SJSA1 (cell line): ENCODE measurements at regions not wholly inside any gene's neighbourhood (a gene's known extent, or its start where the extent isn't known, plus 50 kb on each side); places are given as distances from the start of the nearest gene placed in this dataset.

Experiments
- DNase-seq, 2 experiments: peaks; one replicate each; pipeline ENCODE4 v3.0.0-alpha.2; 2015 to 2020; ENCODE audit warnings: low spot score in 2 of 2, low read depth in 1 of 2
- H3K27ac ChIP-seq: fragments of 250-450 bp; sonication (Bioruptor Pico); 2 replicates; pipeline ENCODE4 v1.5.1; 2020; ENCODE audit warnings: mild to moderate bottlenecking, moderate library complexity
- H3K27me3 ChIP-seq: fragments of 250-450 bp; sonication (Bioruptor Pico); replicated peaks from 2 replicates; pipeline ENCODE4 v1.5.1; 2020; ENCODE audit warnings: mild to moderate bottlenecking, moderate library complexity
- H3K36me3 ChIP-seq: fragments of 250-450 bp; sonication (Bioruptor Pico); 2 replicates; pipeline ENCODE4 v1.5.1; 2020; ENCODE audit warnings: mild to moderate bottlenecking
- H3K4me1 ChIP-seq: fragments of 250-450 bp; sonication (Bioruptor Pico); replicated peaks from 2 replicates; pipeline ENCODE4 v1.6.1; 2021; ENCODE audit warnings: mild to moderate bottlenecking
- H3K4me3 ChIP-seq: fragments of 250-450 bp; sonication (Bioruptor Pico); 2 replicates; pipeline ENCODE4 v1.5.1; 2020; ENCODE audit warnings: mild to moderate bottlenecking
- H3K9me3 ChIP-seq: fragments of 250-450 bp; sonication (Bioruptor Pico); replicated peaks from 2 replicates; pipeline ENCODE4 v1.5.1; 2020; ENCODE audit warnings: mild to moderate bottlenecking

GRCh38 chr1:106619080-106619826 lies 437.2 kb upstream of the PRMT6 start:
- no peak for DNase-seq
- H3K36me3 ChIP-seq: no peaks in the 10 kb centered on the region
- H3K4me3 ChIP-seq: no peak overlapping the region
- H3K9me3 ChIP-seq: no peaks in the 10 kb centered on the region
- no peaks in the 10 kb centered on the region for H3K27me3 ChIP-seq
- H3K27ac ChIP-seq: no peak overlapping the region
- no peaks in the 10 kb centered on the region for H3K4me1 ChIP-seq

- no peak for DNase-seq
- H3K4me1 ChIP-seq: no peaks in the 10 kb centered on the region
- no peak overlapping the region for H3K27ac ChIP-seq
- H3K4me3 ChIP-seq: no peak overlapping the region
- no peaks in the 10 kb centered on the region for H3K36me3 ChIP-seq
- no peaks in the 10 kb centered on the region for H3K27me3 ChIP-seq
- no peaks in the 10 kb centered on the region for H3K9me3 ChIP-seq
These were observed 436.7 kb upstream of the PRMT6 start for GRCh38 chr1:106619827-106620134.

- H3K9me3 ChIP-seq: no peaks in the 10 kb centered on the region
- no peaks in the 10 kb centered on the region for H3K4me1 ChIP-seq
- H3K27ac ChIP-seq: no peak overlapping the region
- DNase-seq: no peak
- no peak overlapping the region for H3K4me3 ChIP-seq
- no peaks in the 10 kb centered on the region for H3K36me3 ChIP-seq
- H3K27me3 ChIP-seq: no peaks in the 10 kb centered on the region
These were observed 435.9 kb upstream of the PRMT6 start for GRCh38 chr1:106620521-106620954.

- no peak for DNase-seq
- Histone ChIP-seq H3K9me3 (no peaks in the 10 kb centered on the region), H3K4me1 (no peaks in the 10 kb centered on the region), H3K27me3 (no peaks in the 10 kb centered on the region), H3K4me3 (no peak overlapping the region), H3K36me3 (no peaks in the 10 kb centered on the region), H3K27ac (no peak overlapping the region)
These were observed 434.6 kb upstream of the PRMT6 start for GRCh38 chr1:106621853-106622252.

- H3K27ac ChIP-seq: no peak overlapping the region
- no peaks in the 10 kb centered on the region for H3K27me3 ChIP-seq
- no peaks in the 10 kb centered on the region for H3K36me3 ChIP-seq
- no peak for DNase-seq
- H3K4me3 ChIP-seq: no peak overlapping the region
- no peaks in the 10 kb centered on the region; the same call in 1 of the 2 replicates for H3K9me3 ChIP-seq
- H3K4me1 ChIP-seq: no peaks in the 10 kb centered on the region
These were observed 418.9 kb upstream of the PRMT6 start for GRCh38 chr1:106637566-106637965.

- Histone ChIP-seq H3K4me3 (no peak overlapping the region), H3K27ac (no peak overlapping the region), H3K9me3 (no peaks in the 10 kb centered on the region), H3K27me3 (no peaks in the 10 kb centered on the region), H3K36me3 (no peaks in the 10 kb centered on the region), H3K4me1 (no peaks in the 10 kb centered on the region)
- DNase-seq: no peak
These were observed 410.2 kb upstream of the PRMT6 start for GRCh38 chr1:106646261-106646784.

DNA sequence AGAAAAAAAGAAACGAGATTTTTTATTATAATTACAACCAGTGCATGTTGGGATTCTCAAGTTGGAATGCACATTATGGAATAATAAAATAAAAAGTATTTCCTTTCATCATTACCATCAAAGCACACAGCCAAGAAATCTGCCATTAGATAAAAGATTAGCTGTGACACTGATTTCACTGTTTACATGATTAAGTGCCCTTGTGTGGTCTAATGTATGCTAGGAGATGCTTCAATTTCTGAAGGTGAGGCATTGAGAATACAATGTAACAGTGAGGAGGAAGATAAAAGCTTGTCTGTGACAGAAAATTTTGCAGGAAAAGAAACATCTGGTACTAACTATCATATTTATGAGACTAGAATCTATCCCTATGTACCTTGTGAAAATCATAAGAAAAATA lies 409.7 kb upstream of the PRMT6 start:
- no peaks in the 10 kb centered on the region for H3K4me1 ChIP-seq
- H3K4me3 ChIP-seq: no peak overlapping the region
- no peaks in the 10 kb centered on the region for H3K9me3 ChIP-seq
- no peak overlapping the region for H3K27ac ChIP-seq
- no peaks in the 10 kb centered on the region for H3K36me3 ChIP-seq
- DNase-seq: no peak
- H3K27me3 ChIP-seq: no peaks in the 10 kb centered on the region

- Histone ChIP-seq H3K4me1 (no peaks in the 10 kb centered on the region), H3K27ac (no peak overlapping the region), H3K4me3 (no peak overlapping the region), H3K36me3 (no peaks in the 10 kb centered on the region), H3K27me3 (no peaks in the 10 kb centered on the region), H3K9me3 (0 out of 2 replicates have a peak, but pooled peaks cover 4% of the 10 kb centered on the region)
- DNase-seq: no peak
These were observed 405.3 kb upstream of the PRMT6 start for GRCh38 chr1:106651028-106651762.

- H3K4me3 ChIP-seq: no peak overlapping the region
- no peaks in the 10 kb centered on the region for H3K36me3 ChIP-seq
- DNase-seq: no peak
- no peaks in the 10 kb centered on the region for H3K4me1 ChIP-seq
- H3K9me3 ChIP-seq: peaks cover 5% of the 10 kb centered on the region; the same call in 1 of the 2 replicates
- H3K27ac ChIP-seq: no peak overlapping the region
- no peaks in the 10 kb centered on the region for H3K27me3 ChIP-seq
These were observed 396.8 kb upstream of the PRMT6 start for GRCh38 chr1:106659490-106660244.

DNA sequence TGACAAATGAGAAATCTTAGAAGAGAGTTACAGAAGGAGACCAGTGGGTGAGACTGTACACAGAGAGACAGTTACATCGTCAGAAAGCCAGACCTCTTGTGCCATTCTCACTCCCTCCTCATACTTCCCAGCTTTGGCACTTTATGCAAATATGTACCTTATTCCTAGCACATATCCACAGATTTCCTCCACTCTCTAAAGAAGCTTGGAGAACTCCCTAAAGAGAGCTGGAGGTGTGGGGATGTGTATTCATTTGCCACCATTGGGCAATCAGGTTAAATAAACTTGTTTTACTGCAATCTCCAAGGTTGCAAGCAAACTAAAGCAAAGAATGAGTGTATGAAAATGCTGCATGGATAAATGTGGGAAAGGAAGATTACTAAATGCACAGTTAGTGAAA lies 380.9 kb upstream of the PRMT6 start:
- H3K27ac ChIP-seq: no peak overlapping the region
- DNase-seq: no peak
- no peaks in the 10 kb centered on the region for H3K4me1 ChIP-seq
- H3K36me3 ChIP-seq: no peaks in the 10 kb centered on the region
- no peak overlapping the region for H3K4me3 ChIP-seq
- no peaks in the 10 kb centered on the region for H3K27me3 ChIP-seq
- no peaks in the 10 kb centered on the region; the same call in 1 of the 2 replicates for H3K9me3 ChIP-seq

DNA sequence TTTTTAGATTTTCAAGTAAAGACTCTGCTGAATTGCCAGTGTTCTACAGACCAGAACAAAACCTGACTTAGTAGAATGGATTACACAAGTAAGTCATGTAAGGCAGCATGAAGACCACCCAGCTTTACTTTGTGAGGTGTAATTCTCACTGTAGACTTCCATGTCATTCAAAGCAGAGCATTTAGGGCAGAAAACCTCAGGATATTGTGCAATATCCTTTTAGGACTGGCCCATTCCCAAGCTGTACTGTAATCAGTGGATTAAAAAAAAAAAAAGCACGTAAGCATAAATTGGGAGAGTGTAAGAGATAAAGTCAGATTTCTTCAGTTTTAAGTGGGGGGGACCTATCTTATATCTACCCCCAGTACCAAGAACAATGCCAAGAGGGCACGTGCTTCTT lies 380.5 kb upstream of the PRMT6 start:
- no peak for DNase-seq
- Histone ChIP-seq H3K4me3 (no peak overlapping the region), H3K36me3 (no peaks in the 10 kb centered on the region), H3K9me3 (no peaks in the 10 kb centered on the region; the same call in 1 of the 2 replicates), H3K27me3 (no peaks in the 10 kb centered on the region), H3K4me1 (no peaks in the 10 kb centered on the region), H3K27ac (no peak overlapping the region)

GRCh38 chr1:106677181-106677580 lies 379.3 kb upstream of the PRMT6 start:
- H3K27ac ChIP-seq: no peak overlapping the region
- no peak overlapping the region for H3K4me3 ChIP-seq
- H3K4me1 ChIP-seq: no peaks in the 10 kb centered on the region
- no peak for DNase-seq
- H3K36me3 ChIP-seq: no peaks in the 10 kb centered on the region
- no peaks in the 10 kb centered on the region for H3K27me3 ChIP-seq
- H3K9me3 ChIP-seq: no peaks in the 10 kb centered on the region; the same call in 1 of the 2 replicates

- DNase-seq: no peak
- no peak overlapping the region for H3K4me3 ChIP-seq
- no peaks in the 10 kb centered on the region for H3K36me3 ChIP-seq
- H3K27me3 ChIP-seq: no peaks in the 10 kb centered on the region
- no peak overlapping the region for H3K27ac ChIP-seq
- H3K4me1 ChIP-seq: no peaks in the 10 kb centered on the region
- H3K9me3 ChIP-seq: no peaks in the 10 kb centered on the region; the same call in 1 of the 2 replicates
These were observed 378.8 kb upstream of the PRMT6 start for GRCh38 chr1:106677721-106678120.
